ENCODE measurements at regions not wholly inside any gene's neighbourhood (a gene's known extent, or its start where the extent isn't known, plus 50 kb on each side); places are given as distances from the start of the nearest gene placed in this dataset.
"Not testable (repeated sequence)": the region's sequence is repeated elsewhere in the genome, so short reads cannot be mapped to it uniquely, and the experiment has no call there.

DNA sequence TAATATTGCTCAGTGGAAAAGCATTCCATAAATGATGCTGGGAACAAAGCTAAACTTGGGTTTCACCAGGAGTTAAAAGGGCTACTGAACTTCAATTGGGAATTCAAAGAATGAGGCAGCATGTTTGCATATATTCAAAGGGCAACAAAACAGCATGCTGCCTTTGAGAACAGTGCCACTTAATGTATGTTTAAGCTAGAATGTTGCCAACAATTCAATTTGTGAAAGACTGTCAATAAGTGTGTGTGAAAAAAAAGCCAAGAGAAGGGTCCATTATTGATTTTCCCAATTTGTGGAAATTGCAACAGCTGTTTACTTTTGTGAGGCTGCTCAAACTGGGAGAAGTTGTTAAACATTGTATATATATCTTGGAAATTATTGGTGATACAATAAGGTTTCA, 701.9 kb upstream of the ACTRT1 start:
- no peak for FAIRE-seq

DNA sequence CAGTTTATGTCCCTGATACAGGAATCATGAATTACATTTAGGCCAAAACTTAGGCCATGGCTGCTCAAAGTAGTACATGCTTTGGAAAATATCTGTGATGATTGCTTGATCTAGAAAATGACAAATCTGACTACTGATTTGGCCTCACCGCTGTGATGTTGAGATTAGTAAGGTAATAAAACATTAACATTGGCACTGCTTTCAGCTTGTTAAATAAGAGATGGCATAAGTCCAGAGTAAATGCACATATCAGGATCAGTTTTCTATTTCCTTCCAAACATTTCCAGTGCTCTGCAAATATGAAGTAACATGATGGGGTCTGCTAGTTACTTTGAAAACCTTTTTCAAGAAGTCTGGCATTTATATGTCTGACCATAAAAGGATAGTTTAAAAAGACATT, 687.3 kb upstream of the ACTRT1 start:
- no peak for FAIRE-seq

DNA sequence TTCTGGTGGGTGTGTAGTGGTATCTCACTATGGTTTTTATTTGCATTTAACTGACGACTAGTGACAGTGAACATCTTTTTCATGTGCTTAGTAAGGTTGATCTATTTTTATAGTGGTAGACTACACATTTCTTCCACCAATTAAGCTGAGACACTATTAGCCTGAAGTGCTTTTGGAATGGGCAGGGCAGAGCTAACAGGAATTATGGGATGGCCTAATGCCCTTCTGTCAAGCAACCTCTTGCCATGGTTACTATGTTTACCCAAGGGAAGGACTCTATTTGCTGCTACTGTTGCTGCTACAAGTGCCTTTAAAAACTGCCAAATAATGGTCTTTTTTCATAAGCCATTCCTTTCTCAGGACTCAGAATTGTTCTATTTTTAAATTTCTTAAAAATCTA, 676.7 kb upstream of the ACTRT1 start:
- no peak for FAIRE-seq

DNA sequence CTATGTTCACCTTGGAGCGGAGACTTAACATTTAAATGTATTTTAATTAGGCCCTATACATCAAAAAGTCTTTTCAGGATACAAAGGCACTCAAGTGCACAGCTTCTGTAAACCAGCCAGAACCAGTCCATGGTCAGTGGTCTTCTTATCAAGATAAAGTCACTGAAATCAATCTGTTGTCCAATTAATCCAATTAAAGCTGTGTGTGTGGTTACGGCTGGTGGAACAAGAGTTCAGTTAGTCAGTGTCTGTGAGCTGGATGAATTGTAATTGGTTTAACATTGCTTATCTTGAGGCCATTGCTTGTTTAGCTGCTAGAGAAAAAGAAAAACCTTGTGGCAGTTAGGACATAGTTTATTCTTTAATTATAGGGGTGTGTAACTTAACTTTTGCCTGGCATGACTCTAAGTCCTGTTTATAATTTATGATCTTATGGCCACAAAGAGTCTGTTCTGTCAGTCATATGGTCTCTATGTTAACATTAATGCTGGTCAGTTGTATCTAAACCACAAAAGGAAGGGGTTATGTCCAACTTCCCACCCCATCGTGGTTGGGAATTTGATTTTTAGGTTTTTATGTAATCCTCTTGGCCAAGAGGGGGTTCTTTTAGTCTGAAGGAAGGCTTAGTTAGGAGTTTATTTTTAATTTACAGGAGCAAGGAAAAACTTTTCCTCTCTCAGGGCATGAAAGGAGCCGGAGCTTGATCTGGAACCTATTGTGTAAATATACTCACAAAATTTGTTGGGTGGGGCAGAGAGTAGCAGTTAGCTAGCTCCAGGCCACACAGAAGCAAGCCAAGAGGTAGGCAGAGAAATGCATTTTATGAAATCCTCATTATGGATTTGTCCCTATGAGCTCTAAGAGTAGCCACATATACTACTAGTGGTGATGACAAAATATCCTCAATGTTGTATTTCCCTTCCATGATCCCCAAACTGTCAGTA, 665.7 kb upstream of the ACTRT1 start:
- FAIRE-seq, result no peak

DNA sequence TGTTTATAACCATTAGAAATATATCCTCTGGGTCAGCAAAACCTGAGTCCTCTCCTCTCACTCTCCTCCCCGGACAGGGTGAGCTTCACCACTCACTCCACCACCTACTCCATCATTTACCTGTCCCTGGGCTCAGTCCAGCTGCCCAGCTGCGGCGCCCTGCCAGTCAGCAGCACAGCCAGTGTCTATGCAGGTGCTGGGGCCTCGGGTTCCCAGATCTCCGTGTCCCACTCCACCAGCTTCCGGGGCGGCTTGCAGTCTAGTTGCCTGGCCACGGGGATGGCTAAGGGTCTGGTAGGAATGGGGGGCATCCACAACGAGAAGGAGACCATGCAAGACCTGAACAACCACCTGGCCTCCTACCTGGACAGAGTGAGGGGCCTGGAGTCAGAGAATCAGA, 662.2 kb upstream of the ACTRT1 start:
- no peak for FAIRE-seq

DNA sequence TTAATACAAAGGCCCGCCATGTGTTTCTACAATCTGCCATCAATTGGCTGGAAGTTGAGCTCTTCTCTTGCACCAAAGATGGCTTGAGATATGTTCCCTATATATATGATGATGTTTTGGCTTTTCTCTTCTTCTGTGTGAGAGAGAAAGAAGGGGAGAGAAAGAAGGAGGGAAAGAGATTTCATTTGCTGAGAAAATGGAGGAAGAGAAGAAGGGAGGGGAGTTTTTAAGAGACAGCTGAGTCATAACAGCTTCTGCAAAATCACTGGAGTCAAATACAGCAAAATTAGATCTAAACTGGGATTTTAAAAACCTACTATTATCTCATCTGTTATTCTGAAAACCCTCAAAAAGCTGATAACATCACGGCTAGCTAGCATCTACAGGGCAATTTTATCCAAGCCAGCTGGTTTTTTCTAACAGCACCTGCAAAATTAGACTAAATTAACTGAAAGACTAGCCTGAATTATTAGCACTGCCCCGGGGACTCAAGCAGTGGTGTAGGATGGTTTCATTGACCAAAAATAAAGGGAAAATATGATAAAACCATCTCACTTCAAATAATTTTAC, 647.6 kb upstream of the ACTRT1 start:
- no peak for FAIRE-seq

DNA sequence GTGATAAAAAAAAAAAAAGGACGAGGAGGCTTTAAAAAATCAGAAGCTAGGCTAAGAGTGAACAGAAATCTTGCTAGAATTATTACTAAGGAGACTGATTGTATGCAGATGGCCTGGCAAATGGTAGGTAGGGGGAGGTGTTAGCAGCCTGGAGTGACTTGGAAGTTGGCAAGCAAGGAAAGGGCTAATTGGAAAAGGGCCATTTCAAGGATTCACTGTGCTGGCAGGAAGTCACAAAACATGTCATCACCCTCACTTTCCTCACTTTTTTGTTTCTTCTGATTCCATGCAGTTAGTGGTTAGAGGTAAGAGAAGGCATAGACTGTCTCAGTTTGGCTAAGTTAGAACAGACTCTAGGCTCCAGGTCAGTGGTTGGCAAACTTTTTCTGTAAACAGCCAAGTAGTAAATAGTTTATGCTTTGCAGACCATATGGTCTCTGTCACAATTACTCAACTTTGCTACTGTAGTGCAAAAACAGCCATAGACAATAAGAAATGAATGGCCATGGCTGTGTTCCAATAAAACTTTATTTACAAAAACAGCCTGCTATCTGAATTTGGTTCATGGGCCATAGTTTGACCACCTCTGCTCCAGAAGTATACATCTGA, 646.5 kb upstream of the ACTRT1 start:
- FAIRE-seq, result no peak

DNA sequence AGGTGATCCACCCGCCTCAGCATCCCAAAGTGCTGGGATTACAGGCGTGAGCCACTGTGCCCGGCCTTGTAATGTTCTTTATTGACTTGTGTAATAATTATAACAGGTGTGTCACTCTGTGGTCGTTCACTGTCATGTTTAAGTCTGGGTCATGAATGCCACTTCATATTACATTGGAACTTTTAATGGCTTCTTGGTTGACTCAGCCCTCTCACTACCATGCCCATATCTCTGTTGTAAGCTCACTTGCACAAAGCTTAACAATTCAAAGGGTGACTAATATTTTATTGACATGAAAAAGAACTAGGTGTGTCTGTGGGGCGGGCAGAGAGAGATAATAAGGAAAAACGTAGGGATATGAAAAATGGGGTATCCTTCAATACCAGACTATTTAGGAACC, 639.7 kb upstream of the ACTRT1 start:
- FAIRE-seq, result no peak

DNA sequence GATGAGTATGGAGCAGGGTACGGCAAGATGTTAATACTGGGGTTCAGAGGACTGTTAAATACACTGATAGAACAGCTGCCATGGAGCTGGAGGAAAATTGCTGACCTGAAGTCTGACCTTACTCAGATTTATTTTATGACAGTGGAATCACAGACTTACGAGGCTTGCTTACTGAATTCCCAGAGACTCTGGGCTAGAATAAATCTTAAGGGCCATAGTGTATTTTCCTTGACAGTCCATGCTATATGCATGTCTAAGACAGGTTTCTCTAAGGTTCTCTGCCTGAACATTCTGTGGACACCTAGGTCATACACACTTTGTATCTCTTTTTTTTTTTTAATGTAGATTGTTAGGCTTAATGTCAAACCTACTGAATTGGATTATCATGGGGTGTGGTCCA, 633.2 kb upstream of the ACTRT1 start:
- no peak for FAIRE-seq

- FAIRE-seq, result no peak
Observed at GRCh38 chrX:128676651-128677050, 624.4 kb upstream of the ACTRT1 start.

GRCh38 chrX:128674326-128675086, 622.3 kb upstream of the ACTRT1 start:
- not testable (repeated sequence) for FAIRE-seq

- FAIRE-seq, result no peak
Observed at GRCh38 chrX:128664211-128664610, 612.0 kb upstream of the ACTRT1 start.

- FAIRE-seq, result no peak
Observed at GRCh38 chrX:128653524-128654060, 601.4 kb upstream of the ACTRT1 start.

- FAIRE-seq, result no peak
Observed at GRCh38 chrX:128650326-128650725, 598.1 kb upstream of the ACTRT1 start.

DNA sequence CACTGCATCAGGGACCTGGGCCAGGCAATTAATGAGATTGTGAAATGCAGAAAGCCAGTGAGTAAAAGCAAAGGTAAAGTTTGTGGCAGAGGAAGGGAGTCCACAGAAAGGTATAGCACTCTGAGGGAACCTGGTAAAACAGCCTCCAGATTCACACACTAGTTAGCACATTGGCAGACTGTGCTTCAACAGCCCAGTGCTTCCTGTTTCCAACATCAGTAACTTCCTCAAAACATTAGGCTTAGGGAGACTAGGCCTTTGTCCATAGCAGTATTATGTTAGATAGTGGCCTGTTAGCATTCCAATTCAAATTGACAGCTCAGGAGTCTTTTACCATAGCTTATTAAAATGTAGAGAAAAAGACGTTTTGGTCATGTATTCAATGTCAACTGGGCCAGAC, 582.6 kb upstream of the ACTRT1 start:
- FAIRE-seq, result no peak

GRCh38 chrX:128623361-128623760, 571.2 kb upstream of the ACTRT1 start:
- FAIRE-seq, result no peak

GRCh38 chrX:128622296-128622695, 570.1 kb upstream of the ACTRT1 start:
- FAIRE-seq, result no peak

DNA sequence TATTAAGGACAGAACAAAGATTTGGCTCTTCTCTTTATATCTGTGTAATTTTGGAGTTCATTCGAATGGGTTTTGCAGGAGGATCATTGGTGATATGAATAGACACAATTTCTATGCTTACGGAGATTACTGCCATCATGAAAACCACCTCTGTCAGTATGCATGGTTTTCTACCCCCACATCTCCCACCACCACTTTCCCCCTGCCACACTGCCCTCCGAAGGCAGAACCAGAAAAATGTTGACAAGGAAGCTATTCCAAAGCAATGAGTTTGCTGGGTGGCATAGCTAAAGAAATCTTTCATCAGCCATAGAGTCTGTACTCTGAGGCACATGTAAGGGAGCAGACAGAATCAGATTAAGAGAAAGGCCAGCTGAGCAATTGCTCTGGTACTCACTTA, 567.3 kb upstream of the ACTRT1 start:
- FAIRE-seq, result no peak

- FAIRE-seq, result no peak
Observed at GRCh38 chrX:128616933-128617332, 564.7 kb upstream of the ACTRT1 start.

- FAIRE-seq, result not testable (repeated sequence)
Observed at GRCh38 chrX:128606817-128607216, 554.6 kb upstream of the ACTRT1 start.

- not testable (repeated sequence) for FAIRE-seq
Observed at GRCh38 chrX:128606357-128606756, 554.2 kb upstream of the ACTRT1 start.

GRCh38 chrX:128601706-128602105, 549.5 kb upstream of the ACTRT1 start:
- no peak for FAIRE-seq

DNA sequence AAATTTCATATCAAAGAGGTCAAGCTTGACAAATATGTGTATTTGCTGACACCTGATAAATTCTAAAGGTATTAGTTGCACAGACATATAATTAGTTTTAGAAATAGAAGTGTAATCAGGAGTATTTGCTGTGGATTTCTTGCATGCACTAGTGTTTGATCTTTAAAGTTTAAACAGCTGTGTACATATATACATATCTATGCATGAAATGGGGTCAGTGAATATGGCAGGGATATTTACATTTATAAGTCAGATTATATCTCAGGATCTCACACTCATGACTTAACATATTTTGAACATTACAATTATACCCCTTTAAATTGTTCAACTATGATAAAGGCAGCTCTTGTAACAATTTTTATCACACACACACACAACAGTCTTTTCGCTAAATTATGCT, 547.4 kb upstream of the ACTRT1 start:
- FAIRE-seq, result no peak

All from TTC549 (cell line).